Panc1 (cell line): ENCODE measurements at regions not wholly inside any gene's neighbourhood (a gene's known extent, or its start where the extent isn't known, plus 50 kb on each side); places are given as distances from the start of the nearest gene placed in this dataset.

Experiments
- ATAC-seq: fragments of 200-7000 bp; cut with Tn5 transposase; 2 replicates; pipeline ENCODE4 v1.9.1; 2020; ENCODE audit warnings: mild to moderate bottlenecking, moderate library complexity
- BruUV-seq: library from RNA; stranded (reverse); fragments of 400-500 nt; replicated peaks from 2 replicates; lab custom pipeline; 2021; lab: Mats Ljungman, UMichigan
- CTCF ChIA-PET: fragments of 300-600 bp; sonication (Branson Sonifier 250); formaldehyde crosslinking; loops from one replicate; lab custom pipeline; 2022; ENCODE audit warnings: antibody characterized with exemption; lab: Charles Lee
- POLR2A ChIA-PET: fragments of 300-600 bp; sonication (Branson Sonifier 250); formaldehyde crosslinking; loops from one replicate; lab custom pipeline; 2022; ENCODE audit warnings: antibody characterized with exemption; lab: Charles Lee
- DNase-seq: peaks from one replicate; pipeline ENCODE4 v3.0.0-alpha.2; 2010; ENCODE audit warnings: low read depth, low spot score
- H3K27ac ChIP-seq: 2 replicates; pipeline ENCODE4 v1.5.1; 2011; ENCODE audit warnings: mild to moderate bottlenecking, low read length, inconsistent platforms
- H3K27me3 ChIP-seq: fragments of 200-500 bp; sonication (Bioruptor generic); 2 replicates; pipeline ENCODE4 v1.6.0; 2014; ENCODE audit warnings: low read length, inconsistent platforms; ENCODE audit not compliant: control insufficient read depth, insufficient read depth
- H3K36me3 ChIP-seq: fragments of 200-500 bp; sonication (Bioruptor generic); 2 replicates; pipeline ENCODE4 v1.5.1; 2014; ENCODE audit warnings: inconsistent platforms, mild to moderate bottlenecking, low read length, moderate library complexity; ENCODE audit not compliant: control insufficient read depth, insufficient read depth
- H3K4me1 ChIP-seq: 2 replicates; pipeline ENCODE4 v1.5.1; 2011; ENCODE audit warnings: inconsistent platforms, mild to moderate bottlenecking, low read length, moderate library complexity; ENCODE audit not compliant: control insufficient read depth, insufficient read depth
- H3K4me3 ChIP-seq, 2 experiments: 2 replicates each; pipeline ENCODE4 v1.5.1; 2011 to 2012; ENCODE audit warnings: low read depth in 2 of 2, low read length in 2 of 2, mild to moderate bottlenecking in 2 of 2, inconsistent platforms in 1 of 2, moderate library complexity in 1 of 2
- H3K9me3 ChIP-seq: fragments of 200-500 bp; sonication (Bioruptor generic); 2 replicates; pipeline ENCODE4 v1.5.1; 2014; ENCODE audit warnings: low read depth, mild to moderate bottlenecking, inconsistent platforms, low read length, moderate library complexity; ENCODE audit not compliant: control insufficient read depth, insufficient read depth
- POLR2AphosphoS5 ChIP-seq: IDR thresholded peaks from 2 replicates; pipeline ENCODE4 v1.6.1; 2012; ENCODE audit warnings: mild to moderate bottlenecking, low read depth, low read length, moderate library complexity
- REST ChIP-seq, 2 experiments: IDR thresholded peaks; 2 replicates each; pipeline ENCODE4 v1.6.1; 2011 to 2012; ENCODE audit warnings: low read depth in 2 of 2, control low read depth in 1 of 2, low read length in 1 of 2, mild to moderate bottlenecking in 1 of 2, moderate library complexity in 1 of 2; ENCODE audit not compliant: insufficient read depth in 1 of 2
- SIN3A ChIP-seq: IDR thresholded peaks from 2 replicates; pipeline ENCODE4 v1.6.1; 2012; ENCODE audit warnings: low read depth, mild to moderate bottlenecking, low read length, moderate library complexity, borderline replicate concordance; ENCODE audit not compliant: insufficient read depth
- TCF7L2 ChIP-seq: IDR thresholded peaks from 2 replicates; pipeline ENCODE4 v1.6.1; 2011; ENCODE audit warnings: mild to moderate bottlenecking, low read depth, low read length, inconsistent platforms
- in situ Hi-C: cut with HindIII; loops from 2 replicates; pipeline ENCODE4 v1.10.0; 2016; ENCODE audit warnings: low sequenced_read_pairs, low pct_unique_long_range_greater_than_20kb
- intact Hi-C: fragments of 100-400 bp; cut with micrococcal nuclease; formaldehyde crosslinking; loops from one replicate; pipeline ENCODE4 v1.10.0; 2022; ENCODE audit not compliant: unreplicated experiment
- TF ChIP-seq, protein P1 (sequence below): fragments of 450-650 bp; IDR thresholded peaks from 2 replicates; pipeline ENCODE4 v1.5.1; 2017; ENCODE audit warnings: mild to moderate bottlenecking

- DNase-seq: no peak
- POLR2A ChIA-PET: no interaction called here
- intact Hi-C loops: no loop called here
Observed at GRCh38 chr3:110938629-110939028, 133.0 kb upstream of the NECTIN3 start.

GRCh38 chr3:110940055-110940454, 131.6 kb upstream of the NECTIN3 start:
- H3K36me3 ChIP-seq: no peaks in the 10 kb centered on the region
- in situ Hi-C loops (no loop called here), intact Hi-C loops (no loop called here)
- H3K27ac ChIP-seq: no peak overlapping the region
- no peaks in the 10 kb centered on the region; the same call in 1 of the 2 replicates for H3K9me3 ChIP-seq
- no peaks in the 10 kb centered on the region for H3K4me1 ChIP-seq
- ChIA-PET CTCF (no interaction called here), POLR2A (no interaction called here)
- DNase-seq: no peak
- no TSS peak for BruUV-seq
- TF ChIP-seq, protein P1, sequence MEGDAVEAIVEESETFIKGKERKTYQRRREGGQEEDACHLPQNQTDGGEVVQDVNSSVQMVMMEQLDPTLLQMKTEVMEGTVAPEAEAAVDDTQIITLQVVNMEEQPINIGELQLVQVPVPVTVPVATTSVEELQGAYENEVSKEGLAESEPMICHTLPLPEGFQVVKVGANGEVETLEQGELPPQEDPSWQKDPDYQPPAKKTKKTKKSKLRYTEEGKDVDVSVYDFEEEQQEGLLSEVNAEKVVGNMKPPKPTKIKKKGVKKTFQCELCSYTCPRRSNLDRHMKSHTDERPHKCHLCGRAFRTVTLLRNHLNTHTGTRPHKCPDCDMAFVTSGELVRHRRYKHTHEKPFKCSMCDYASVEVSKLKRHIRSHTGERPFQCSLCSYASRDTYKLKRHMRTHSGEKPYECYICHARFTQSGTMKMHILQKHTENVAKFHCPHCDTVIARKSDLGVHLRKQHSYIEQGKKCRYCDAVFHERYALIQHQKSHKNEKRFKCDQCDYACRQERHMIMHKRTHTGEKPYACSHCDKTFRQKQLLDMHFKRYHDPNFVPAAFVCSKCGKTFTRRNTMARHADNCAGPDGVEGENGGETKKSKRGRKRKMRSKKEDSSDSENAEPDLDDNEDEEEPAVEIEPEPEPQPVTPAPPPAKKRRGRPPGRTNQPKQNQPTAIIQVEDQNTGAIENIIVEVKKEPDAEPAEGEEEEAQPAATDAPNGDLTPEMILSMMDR: no peak
- TF ChIP-seq SIN3A: no peak
- TF ChIP-seq POLR2AphosphoS5: no peak
- no peak for TF ChIP-seq TCF7L2
- ATAC-seq: no peak
- H3K4me3 ChIP-seq: no peak overlapping the region
- H3K27me3 ChIP-seq: no peaks in the 10 kb centered on the region

More at GRCh38 chr3:110938629-110939028, 133.0 kb upstream of the NECTIN3 start:
- TF ChIP-seq REST (IDR thresholded peaks at IDR 0.05; ENCODE audit: insufficient read depth in 1 of 2, low read depth in 2 of 2, low read length in 1 of 2) (no peak), POLR2AphosphoS5 (no peak), TCF7L2 (no peak), SIN3A (no peak)
- TF ChIP-seq, protein P1: no peak
- no peak for ATAC-seq
- H3K4me3 ChIP-seq: no peak overlapping the region
- BruUV-seq: no TSS peak
- no peaks in the 10 kb centered on the region for H3K27me3 ChIP-seq
- in situ Hi-C loops: no loop called here
- no peaks in the 10 kb centered on the region for H3K9me3 ChIP-seq
- H3K27ac ChIP-seq: no peak overlapping the region
- CTCF ChIA-PET: no interaction called here
- H3K36me3 ChIP-seq: no peaks in the 10 kb centered on the region
- no peaks in the 10 kb centered on the region for H3K4me1 ChIP-seq

- no TSS peak for BruUV-seq
- Histone ChIP-seq H3K4me1 (no peaks in the 10 kb centered on the region), H3K9me3 (no peaks in the 10 kb centered on the region; the same call in 1 of the 2 replicates), H3K4me3 (no peak overlapping the region), H3K36me3 (no peaks in the 10 kb centered on the region), H3K27me3 (no peaks in the 10 kb centered on the region), H3K27ac (no peak overlapping the region)
- no peak for DNase-seq
- in situ Hi-C loops (no loop called here), intact Hi-C loops (no loop called here)
- no peak for ATAC-seq
- POLR2A ChIA-PET: no interaction called here
- CTCF ChIA-PET: no interaction called here
- no peak for TF ChIP-seq POLR2AphosphoS5
- TF ChIP-seq, protein P1: no peak
- TF ChIP-seq TCF7L2: no peak
- no peak for TF ChIP-seq SIN3A
- no peak for TF ChIP-seq REST (IDR thresholded peaks at IDR 0.05; ENCODE audit: insufficient read depth in 1 of 2, low read depth in 2 of 2, low read length in 1 of 2)
Observed at GRCh38 chr3:110944782-110945181, 126.8 kb upstream of the NECTIN3 start.
